ENCODE measurements at regions not wholly inside any gene's neighbourhood (a gene's known extent, or its start where the extent isn't known, plus 50 kb on each side); places are given as distances from the start of the nearest gene placed in this dataset.

- peaks cover 14% of the 10 kb centered on the region; the same call in 1 of the 2 replicates for H3F3A ChIP-seq (ENCODE audit: insufficient read depth)
- no peaks in the 10 kb centered on the region for H3K9me3 ChIP-seq (ENCODE audit: low read depth)
- DNase-seq = peak; percentile 30
- no peaks in the 10 kb centered on the region for H3K79me2 ChIP-seq (ENCODE audit: insufficient read depth)
- H4K20me1 ChIP-seq (ENCODE audit: insufficient read depth) = no peaks in the 10 kb centered on the region
- H3K4me2 ChIP-seq (ENCODE audit: unreplicated experiment) = no peak overlapping the region
- H3K9ac ChIP-seq = peak overlapping the region; percentile 38; the same call in 1 of the 2 replicates
- in situ Hi-C loops (cut with MboI) = no loop called here
- peaks cover 35% of the 10 kb centered on the region for H3K4me1 ChIP-seq (ENCODE audit: insufficient read depth)
- no peak for TF ChIP-seq EZH2 (IDR thresholded peaks at IDR 0.05; ENCODE audit: insufficient read depth, poor library complexity, severe bottlenecking)
- TF ChIP-seq EZH2phosphoT487 (IDR thresholded peaks at IDR 0.05; ENCODE audit: insufficient read depth, low read depth) = no peak
- WGBS, 2 experiments (ENCODE audit: low coverage in 1 of 2, low lambda C conversion rate in 2 of 2, missing lambda C conversion rate in 2 of 2) = 92 to 93% methylated on average over 14 of the region's 14 CpGs
- no peaks in the 10 kb centered on the region for H3K9me2 ChIP-seq (ENCODE audit: insufficient read depth)
- peak overlapping the region; percentile 86 for H3K27ac ChIP-seq
- no peaks in the 10 kb centered on the region for H3K27me3 ChIP-seq (replicated peaks; ENCODE audit: insufficient read depth)
- no peaks in the 10 kb centered on the region for H3K36me3 ChIP-seq (ENCODE audit: low read depth)
- H3K4me3 ChIP-seq = no peak overlapping the region
- H2AFZ ChIP-seq = peak overlapping the region; percentile 10; the same call in 1 of the 2 replicates
These were observed 103.6 kb downstream of the TMEM30B start for GRCh38 chr14:61177279-61178225.

- in situ Hi-C loops (cut with MboI) = no loop called here
- H3F3A ChIP-seq (ENCODE audit: insufficient read depth) = peaks cover 14% of the 10 kb centered on the region; the same call in 1 of the 2 replicates
- no peak overlapping the region for H3K27ac ChIP-seq
- TF ChIP-seq EZH2 (IDR thresholded peaks at IDR 0.05; ENCODE audit: insufficient read depth, poor library complexity, severe bottlenecking) (no peak), EZH2phosphoT487 (IDR thresholded peaks at IDR 0.05; ENCODE audit: insufficient read depth, low read depth) (no peak)
- no peaks in the 10 kb centered on the region for H3K9me3 ChIP-seq (ENCODE audit: low read depth)
- WGBS, 2 experiments (ENCODE audit: low coverage in 1 of 2, low lambda C conversion rate in 2 of 2, missing lambda C conversion rate in 2 of 2) = 81 to 86% methylated on average over 2 of the region's 2 CpGs
- no peak overlapping the region for H3K9ac ChIP-seq
- H2AFZ ChIP-seq = no peak overlapping the region
- H3K4me3 ChIP-seq = no peak overlapping the region
- H3K27me3 ChIP-seq (replicated peaks; ENCODE audit: insufficient read depth) = no peaks in the 10 kb centered on the region
- H3K36me3 ChIP-seq (ENCODE audit: low read depth) = no peaks in the 10 kb centered on the region
- H3K79me2 ChIP-seq (ENCODE audit: insufficient read depth) = no peaks in the 10 kb centered on the region
- H3K4me1 ChIP-seq (ENCODE audit: insufficient read depth) = peaks cover 39% of the 10 kb centered on the region
- DNase-seq = no peak
- no peaks in the 10 kb centered on the region for H3K9me2 ChIP-seq (ENCODE audit: insufficient read depth)
- no peaks in the 10 kb centered on the region for H4K20me1 ChIP-seq (ENCODE audit: insufficient read depth)
- H3K4me2 ChIP-seq (ENCODE audit: unreplicated experiment) = no peak overlapping the region
These were observed 104.5 kb downstream of the TMEM30B start for GRCh38 chr14:61176686-61177085.

DNA sequence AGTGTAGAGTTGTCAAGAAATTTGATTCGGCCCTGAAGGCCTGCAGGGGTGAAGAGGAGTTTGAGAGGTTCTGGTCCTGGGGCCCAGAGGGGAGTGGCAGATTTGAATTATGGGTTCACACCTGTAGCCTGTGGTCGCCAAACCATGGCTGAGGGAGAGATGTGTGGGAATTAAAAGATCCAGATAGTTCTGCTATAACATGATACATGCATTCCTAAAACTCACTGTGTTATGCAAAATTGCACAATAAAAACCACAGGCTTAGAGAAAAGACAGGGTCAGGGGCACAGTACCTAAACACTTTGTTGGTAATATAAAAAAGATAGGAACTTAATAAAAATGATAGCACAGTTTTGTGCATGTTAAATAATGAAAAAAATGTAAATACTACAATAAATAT lies 106.2 kb downstream of the TMEM30B start:
- Histone ChIP-seq H3F3A (ENCODE audit: insufficient read depth) (peaks cover 14% of the 10 kb centered on the region; the same call in 1 of the 2 replicates), H3K4me2 (ENCODE audit: unreplicated experiment) (peak overlapping the region; percentile 43), H3K9ac (no peak overlapping the region), H3K4me3 (no peak overlapping the region), H4K20me1 (ENCODE audit: insufficient read depth) (no peaks in the 10 kb centered on the region), H3K79me2 (ENCODE audit: insufficient read depth) (no peaks in the 10 kb centered on the region), H3K4me1 (ENCODE audit: insufficient read depth) (peaks cover 42% of the 10 kb centered on the region), H3K9me3 (ENCODE audit: low read depth) (no peaks in the 10 kb centered on the region), H3K27me3 (replicated peaks; ENCODE audit: insufficient read depth) (no peaks in the 10 kb centered on the region), H3K9me2 (ENCODE audit: insufficient read depth) (no peaks in the 10 kb centered on the region), H3K27ac (no peak overlapping the region), H3K36me3 (ENCODE audit: low read depth) (no peaks in the 10 kb centered on the region), H2AFZ (no peak overlapping the region)
- 79 to 89% methylated on average over 2 of the region's 2 CpGs for WGBS, 2 experiments (ENCODE audit: low coverage in 1 of 2, low lambda C conversion rate in 2 of 2, missing lambda C conversion rate in 2 of 2)
- in situ Hi-C loops (cut with MboI) = no loop called here
- peak; percentile 69 for DNase-seq
- no peak for TF ChIP-seq EZH2 (IDR thresholded peaks at IDR 0.05; ENCODE audit: insufficient read depth, poor library complexity, severe bottlenecking)
- TF ChIP-seq EZH2phosphoT487 (IDR thresholded peaks at IDR 0.05; ENCODE audit: insufficient read depth, low read depth) = no peak

GRCh38 chr14:61174441-61174891 lies 106.7 kb downstream of the TMEM30B start:
- no peak for TF ChIP-seq EZH2phosphoT487 (IDR thresholded peaks at IDR 0.05; ENCODE audit: insufficient read depth, low read depth)
- TF ChIP-seq EZH2 (IDR thresholded peaks at IDR 0.05; ENCODE audit: insufficient read depth, poor library complexity, severe bottlenecking) = no peak
- DNase-seq = no peak
- Histone ChIP-seq H3K4me2 (ENCODE audit: unreplicated experiment) (no peak overlapping the region), H3K79me2 (ENCODE audit: insufficient read depth) (no peaks in the 10 kb centered on the region), H3K4me3 (no peak overlapping the region), H3K9me2 (ENCODE audit: insufficient read depth) (no peaks in the 10 kb centered on the region), H2AFZ (no peak overlapping the region), H3K27me3 (replicated peaks; ENCODE audit: insufficient read depth) (no peaks in the 10 kb centered on the region), H4K20me1 (ENCODE audit: insufficient read depth) (no peaks in the 10 kb centered on the region), H3K27ac (no peak overlapping the region), H3K9me3 (ENCODE audit: low read depth) (no peaks in the 10 kb centered on the region), H3K4me1 (ENCODE audit: insufficient read depth) (peaks cover 39% of the 10 kb centered on the region), H3K9ac (no peak overlapping the region), H3K36me3 (ENCODE audit: low read depth) (no peaks in the 10 kb centered on the region), H3F3A (ENCODE audit: insufficient read depth) (peaks cover 14% of the 10 kb centered on the region; the same call in 1 of the 2 replicates)
- in situ Hi-C loops (cut with MboI) = no loop called here
- 93 to 95% methylated on average over 6 of the region's 6 CpGs for WGBS, 2 experiments (ENCODE audit: low coverage in 1 of 2, low lambda C conversion rate in 2 of 2, missing lambda C conversion rate in 2 of 2)

All from GM23248 (cell line).